HL-60/S4 treated with phorbol 12-myristate 13-acetate at 8.2 ng/mL for 4 days and 3 days (cell line): ENCODE measurements at regions not wholly inside any gene's neighbourhood (a gene's known extent, or its start where the extent isn't known, plus 50 kb on each side); places are given as distances from the start of the nearest gene placed in this dataset.

Experiments
- in situ Hi-C: fragments of 300-500 bp; cut with MboI; formaldehyde crosslinking; loops from 2 replicates; pipeline ENCODE4 v1.15.0; 2022; ENCODE audit warnings: low sequenced_read_pairs

DNA sequence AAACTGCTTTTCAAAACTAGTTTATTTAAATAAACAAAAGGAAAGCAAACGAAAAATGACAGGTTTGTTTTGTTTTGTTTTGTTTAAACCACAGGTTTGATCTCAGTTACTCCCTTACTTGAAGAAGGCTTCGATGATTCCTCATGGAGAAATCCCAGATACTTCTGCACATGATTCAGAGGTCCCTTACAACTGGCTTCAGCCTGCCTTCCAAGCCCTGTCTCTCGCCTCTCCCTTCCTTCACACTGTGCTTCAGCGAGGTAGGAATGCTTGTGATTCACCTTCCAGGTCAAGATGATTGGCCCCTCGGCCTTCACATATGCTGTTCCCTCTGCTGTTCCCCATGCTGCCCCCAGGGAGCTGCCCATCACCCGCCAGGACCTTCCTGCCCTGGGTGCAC lies 104.1 kb upstream of the ITGA6 start:
- in situ Hi-C loops, result no loop called here

DNA sequence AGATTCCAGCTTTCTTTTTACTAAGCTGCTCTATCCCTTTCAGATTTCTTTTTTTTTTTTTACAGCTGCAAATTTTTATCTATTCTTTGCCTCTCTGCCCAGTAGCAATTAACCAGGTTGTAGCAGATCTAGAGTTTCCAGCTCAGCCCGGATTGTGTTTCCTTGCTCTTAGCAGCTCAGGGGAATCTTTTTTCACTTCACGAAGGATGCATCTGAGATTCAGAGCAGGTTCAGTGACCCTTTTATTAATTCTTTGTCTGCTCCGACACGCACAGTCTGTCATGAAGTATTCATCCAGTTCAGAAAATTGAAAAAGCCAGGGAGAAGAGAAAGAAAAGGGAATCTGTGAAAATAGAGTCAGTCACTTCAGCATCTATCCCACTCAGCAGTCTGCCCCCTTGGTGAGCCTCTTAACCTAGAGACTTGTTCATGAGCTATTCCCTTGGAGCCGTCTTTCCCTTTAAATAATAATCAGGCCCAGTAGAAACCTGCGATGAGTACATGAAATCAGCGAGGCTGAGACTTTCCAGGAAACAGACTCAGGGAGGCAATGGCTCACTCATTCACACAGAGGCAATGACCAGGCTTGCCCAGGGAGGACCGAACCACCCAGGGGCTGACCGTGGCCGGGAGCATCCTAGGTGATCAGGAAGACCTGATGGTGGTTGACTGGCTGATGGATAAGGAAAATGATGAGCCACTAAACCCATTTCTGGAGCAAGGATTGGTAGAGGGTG lies 103.4 kb upstream of the ITGA6 start:
- in situ Hi-C loops, result no loop called here

- in situ Hi-C loops, result no loop called here
Measured at GRCh38 chr2:172326211-172326509, 101.2 kb upstream of the ITGA6 start.

DNA sequence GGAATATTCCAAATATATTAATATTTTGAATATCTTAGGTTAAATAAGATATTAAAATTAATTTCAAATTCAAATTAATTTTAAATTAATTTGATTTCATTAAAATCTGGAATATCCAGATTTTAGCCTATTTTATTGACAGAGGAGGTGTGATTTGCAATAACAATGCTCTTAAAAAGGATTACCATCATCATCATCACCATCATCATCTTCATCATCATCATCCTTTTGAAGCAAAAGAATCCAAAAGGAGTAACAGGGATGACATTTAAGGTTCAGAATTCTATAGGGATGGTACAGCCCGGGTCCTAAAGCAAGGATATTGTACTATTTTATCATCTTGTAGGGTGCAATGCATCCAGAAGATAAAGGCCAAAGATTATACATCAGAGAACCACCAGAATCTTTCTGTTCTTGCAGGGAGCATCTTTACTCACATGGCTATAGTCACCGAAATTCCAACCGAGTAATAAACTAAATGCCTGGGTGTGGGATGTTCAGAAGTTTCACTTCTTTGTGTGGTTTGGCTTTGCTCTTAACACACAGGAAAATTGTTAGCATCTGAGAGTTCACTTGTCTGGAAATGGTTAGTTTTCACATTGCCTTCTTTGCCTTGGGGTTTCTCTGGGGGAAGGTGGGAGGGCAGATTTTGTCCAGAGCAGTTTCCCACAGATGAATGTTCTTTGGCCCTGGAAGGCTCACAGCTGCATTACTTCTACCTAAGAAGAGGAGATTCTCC lies 99.1 kb upstream of the ITGA6 start:
- in situ Hi-C loops, result no loop called here

DNA sequence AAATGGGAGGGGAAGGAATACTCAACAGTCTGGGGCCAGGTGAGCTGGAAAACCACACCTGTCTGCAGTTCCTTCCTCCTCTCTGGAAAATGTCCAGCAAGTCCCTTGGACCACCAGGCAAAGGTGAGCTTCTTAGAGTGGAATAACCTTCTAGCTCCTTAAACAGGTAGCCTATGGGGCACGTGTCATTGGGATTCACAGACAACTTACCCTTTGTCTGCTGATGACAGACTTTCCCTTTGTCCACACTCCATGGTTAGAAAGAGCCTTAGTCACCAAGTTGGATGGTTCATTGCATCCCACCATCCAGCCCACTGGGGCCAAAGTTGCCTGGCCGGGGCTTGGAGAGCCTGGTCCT lies 98.0 kb upstream of the ITGA6 start:
- in situ Hi-C loops, result no loop called here

GRCh38 chr2:172329774-172330671 lies 97.4 kb upstream of the ITGA6 start:
- in situ Hi-C loops, result no loop called here

DNA sequence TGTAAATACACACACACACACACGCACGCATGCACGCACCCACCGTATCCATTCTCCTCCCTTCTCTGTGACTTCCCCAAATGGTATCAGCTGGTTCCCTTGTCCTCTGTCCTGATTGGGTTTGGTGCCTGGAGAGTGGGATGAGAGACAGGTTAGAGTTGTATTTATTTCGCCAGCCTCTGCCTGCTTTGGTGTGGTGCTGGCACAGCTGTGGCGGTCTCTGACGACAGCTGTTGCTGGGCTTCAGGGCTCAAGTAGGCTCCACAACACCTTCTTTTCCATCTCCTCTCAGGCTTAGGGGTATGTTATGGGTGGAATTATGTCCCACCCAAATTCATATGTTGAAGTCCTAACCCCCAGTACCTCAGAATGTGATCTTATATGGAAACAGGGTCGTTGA lies 94.9 kb upstream of the ITGA6 start:
- in situ Hi-C loops, result no loop called here

DNA sequence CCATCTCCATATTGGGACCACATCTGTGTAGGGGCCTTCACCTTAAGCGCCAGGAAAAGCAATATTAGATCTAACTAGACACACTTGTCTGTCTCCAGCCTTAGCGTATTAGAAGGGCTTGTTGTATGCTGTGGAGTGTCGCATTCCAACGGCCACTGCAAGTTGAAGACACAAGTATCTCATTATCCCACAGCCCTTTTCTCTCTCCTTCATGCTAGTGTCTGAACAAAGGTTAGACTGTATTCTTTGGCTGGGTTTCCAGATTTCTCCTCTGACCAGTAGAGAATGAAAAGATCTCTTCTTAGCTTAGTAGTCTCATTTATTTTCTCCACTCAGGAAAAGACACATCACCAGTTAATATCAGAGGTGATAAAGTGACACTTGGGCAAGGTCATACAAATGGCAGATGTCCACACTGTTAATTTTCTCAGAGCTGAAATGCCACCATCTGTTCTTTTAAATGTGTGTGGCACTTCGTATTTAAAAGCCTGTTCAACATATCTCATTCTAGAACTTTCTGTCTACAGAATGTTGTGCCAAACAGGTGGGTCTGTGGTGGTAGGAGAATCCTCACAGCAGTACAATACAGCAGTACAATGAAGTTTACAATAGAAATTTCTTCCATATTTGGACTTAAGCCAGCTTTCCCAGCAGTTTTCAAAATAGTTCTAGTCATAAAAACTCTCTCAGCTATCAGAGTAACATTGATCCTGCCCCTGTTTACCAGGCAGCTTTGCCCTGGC lies 94.0 kb upstream of the ITGA6 start:
- in situ Hi-C loops, result no loop called here

- in situ Hi-C loops, result no loop called here
Measured at GRCh38 chr2:172333978-172334330, 93.4 kb upstream of the ITGA6 start.

DNA sequence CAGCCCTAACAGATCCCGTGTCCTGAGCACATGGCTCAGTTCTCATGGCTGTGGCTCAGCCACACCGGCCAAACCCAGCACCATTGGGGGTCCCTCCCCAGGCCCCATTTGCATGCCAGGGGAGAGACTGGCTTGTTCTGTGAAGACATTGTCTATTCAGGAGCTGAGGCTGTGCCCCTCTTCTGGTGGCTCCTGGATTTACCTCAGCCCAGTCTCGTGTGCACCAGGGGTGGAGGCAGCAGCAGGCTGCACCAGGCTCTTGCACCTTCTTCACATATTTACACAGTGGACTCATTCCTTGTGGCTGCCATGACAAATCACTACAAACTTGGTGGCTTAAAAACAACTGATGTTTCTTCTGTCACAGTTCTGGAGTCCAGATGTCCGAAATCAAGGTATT lies 92.4 kb upstream of the ITGA6 start:
- in situ Hi-C loops, result no loop called here

DNA sequence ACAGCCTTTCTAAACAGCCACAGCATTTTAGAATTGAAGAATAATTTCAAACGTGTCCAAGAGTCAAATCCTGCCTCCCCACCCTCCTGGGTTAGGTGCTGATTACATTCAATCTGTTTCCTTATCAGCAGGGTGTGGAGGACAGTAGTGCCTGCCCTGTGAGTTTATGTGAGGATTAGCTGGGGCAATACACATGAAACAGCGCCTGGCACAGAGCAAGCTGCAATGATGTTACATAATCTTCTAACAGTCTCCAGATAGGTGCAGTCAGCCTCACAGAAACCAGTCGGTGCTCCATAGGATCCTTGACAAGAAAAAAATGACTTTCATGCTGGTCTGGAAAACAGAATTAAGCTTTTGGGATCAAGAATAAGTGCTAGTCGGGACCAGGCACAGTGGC lies 91.7 kb upstream of the ITGA6 start:
- in situ Hi-C loops, result no loop called here

DNA sequence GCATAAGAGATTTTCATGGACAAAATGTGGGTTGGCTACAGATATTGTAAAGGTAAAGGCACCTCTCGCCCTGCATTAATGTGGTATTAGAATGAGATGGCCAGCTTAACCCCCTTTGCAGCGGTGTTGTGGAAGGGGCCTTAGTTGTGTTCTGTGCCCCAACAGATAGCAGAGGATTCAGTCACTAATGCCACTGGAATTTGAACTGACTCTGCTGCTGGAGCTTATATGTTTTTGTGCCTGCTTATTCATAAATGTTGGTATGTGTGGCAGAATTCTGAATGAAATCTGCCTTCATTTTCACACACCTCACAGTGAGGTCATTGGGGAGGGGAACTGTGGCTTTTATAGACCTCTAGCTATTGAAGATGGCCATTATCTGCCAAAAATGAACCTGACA lies 90.7 kb upstream of the ITGA6 start:
- in situ Hi-C loops, result no loop called here

DNA sequence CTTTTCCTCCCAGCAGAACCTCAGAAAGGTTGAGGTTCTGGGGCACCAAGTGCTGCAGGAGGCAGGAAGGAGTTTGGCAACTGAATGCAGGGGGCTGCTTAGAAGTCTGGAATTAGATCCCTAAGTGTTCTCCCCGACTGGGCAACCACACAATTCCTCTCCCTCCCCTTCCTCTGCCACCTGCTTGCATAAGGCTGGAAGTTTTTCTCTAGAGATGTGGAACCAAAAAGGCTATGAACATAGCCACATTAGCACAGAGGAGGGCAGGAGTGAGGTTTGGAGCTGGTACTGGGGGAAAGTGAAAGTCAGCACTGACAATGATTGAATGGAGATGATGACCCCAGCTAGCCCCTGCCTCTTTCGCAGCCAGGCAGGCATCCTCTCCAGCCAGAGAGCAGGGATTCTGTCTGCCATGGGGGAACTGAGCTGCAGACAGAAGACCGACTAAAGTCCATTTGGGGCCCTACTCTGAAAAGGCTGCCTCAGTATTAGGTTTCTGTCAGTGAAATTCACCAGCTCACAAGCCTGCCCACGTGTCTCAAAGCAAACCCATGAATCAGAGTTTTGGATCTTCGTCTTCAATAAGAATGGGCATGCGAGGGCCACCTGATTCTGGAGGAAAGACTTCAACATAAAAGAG lies 87.9 kb upstream of the ITGA6 start:
- in situ Hi-C loops, result no loop called here

DNA sequence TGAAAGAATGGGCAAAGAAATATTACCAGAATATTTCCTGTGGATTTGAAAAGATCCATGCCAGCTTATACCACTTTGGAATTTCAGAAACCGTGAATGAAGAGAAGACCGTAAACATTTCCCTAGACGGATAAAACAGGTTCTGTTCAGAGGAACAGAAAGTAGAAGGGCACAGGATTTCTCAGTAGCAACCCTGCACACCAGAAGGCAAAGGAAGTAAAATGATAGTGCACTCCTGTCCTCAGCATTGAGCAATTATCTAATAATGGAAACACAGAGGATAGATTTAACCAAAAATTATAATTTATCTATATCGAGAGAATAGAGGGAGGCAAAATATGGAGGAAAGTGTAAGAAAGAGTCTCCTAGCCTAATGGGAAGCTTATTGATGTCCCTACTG lies 87.0 kb upstream of the ITGA6 start:
- in situ Hi-C loops, result no loop called here

DNA sequence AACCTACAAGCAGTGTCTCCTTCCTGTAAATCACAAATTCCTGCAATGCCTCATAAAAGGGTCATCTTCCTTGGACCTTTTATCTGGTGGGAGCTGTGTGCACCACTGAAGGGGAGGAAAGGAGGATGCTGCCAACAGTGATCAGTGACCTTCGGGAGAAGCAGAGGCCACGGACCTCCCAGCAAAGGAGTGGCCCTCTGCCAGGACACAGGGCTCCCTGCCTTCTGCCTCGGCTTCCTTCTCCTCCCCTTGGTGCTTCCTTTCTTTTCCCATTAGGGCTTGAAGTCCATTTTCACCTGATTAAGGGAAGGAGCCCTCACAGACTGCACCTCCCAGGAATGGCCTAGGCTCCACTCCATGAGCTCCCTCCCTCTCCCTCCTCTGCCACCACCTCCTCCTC lies 85.3 kb upstream of the ITGA6 start:
- in situ Hi-C loops, result no loop called here

DNA sequence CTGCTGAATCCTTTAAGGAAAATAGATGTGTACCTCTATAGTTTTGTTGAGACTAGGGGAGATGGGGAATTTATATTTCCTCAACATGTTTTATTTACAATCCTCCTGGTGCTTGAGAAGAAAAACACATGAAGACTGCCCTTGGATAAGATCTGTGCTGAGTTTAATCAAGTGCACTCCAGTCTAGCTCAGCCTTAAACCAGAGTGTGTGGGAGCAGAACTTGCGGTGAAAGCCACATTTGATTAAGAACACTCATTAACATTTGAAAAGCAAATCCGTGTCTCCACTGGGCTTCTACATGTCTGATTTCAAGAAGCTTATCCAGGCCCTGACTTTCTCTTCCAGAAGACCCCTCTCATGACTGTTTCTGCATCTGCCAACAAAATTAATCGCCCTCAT lies 84.8 kb upstream of the ITGA6 start:
- in situ Hi-C loops, result no loop called here

GRCh38 chr2:172344159-172344558 lies 83.2 kb upstream of the ITGA6 start:
- in situ Hi-C loops, result no loop called here

DNA sequence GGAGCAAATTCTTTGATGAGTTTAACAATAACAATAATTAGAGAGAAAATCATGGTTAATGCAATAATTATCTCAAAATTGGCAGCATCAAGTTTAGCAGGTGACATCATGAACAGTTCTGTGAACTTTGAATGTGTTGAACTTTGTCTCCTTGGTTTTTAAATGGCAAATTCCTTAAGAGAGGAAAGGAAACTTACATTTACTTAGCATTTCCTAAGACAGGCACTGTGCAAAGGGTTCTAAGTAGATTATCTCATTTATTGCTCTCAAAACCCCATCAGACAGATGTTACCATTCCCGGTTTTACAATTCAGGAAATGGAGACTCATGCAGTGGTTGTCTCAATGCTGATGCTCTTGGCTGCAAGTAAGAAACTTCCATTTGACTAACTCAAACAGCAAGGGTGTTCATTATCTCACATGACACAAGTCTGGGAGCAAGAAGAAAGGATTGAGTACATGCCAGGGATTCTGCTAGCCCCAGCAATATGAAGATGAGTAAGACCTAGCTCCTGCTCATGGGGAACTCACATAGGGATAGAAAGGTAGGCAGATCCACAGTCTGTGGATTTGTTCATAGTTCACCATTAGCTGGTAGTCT lies 81.3 kb upstream of the ITGA6 start:
- in situ Hi-C loops, result no loop called here

DNA sequence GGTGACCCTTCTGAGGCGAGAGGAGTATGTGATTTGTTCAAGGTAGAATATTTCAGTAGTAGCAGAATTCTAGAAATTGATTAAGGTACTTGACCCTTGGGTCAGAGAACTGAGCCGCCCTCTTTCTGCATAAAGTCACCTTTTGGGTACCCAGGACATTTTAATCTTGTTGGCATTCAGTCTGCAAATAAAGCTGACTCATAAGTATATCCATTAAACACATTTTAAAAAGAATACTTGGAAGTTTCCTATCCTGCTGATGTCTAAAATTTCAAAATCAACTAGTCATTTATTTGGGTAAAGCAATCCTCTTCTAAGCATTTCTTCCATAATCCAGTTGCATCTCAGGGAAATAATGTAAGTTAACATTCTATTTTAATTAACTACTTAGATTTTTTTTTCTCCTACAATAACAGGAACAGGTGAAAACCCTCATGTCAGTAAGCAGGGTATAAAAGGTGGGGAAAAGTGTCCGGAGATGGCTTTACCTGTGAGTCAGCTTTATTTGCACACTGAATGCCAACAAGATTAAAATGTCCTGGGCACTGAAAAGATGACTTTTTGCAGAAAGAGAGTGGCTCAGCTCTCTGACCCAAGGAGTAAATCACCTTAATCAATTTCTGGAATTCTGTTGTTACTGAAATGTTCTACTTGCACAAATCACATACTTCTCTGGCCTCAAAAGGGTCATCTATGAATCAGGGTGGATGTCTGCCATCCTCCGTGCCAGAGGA lies 78.7 kb upstream of the ITGA6 start:
- in situ Hi-C loops, result no loop called here
